Naive B cell (primary cell): ENCODE measurements at regions not wholly inside any gene's neighbourhood (a gene's known extent, or its start where the extent isn't known, plus 50 kb on each side); places are given as distances from the start of the nearest gene placed in this dataset.

Experiments
- ATAC-seq, 2 donors: fragments of 150-1000 bp; cut with Tn5 transposase; 2 replicates each; pipeline ENCODE4 v1.10.0; 2021; ENCODE audit warnings: low read depth in 2 of 2, mild to moderate bottlenecking in 2 of 2, moderate library complexity in 2 of 2
- DNase-seq: peaks from one replicate; pipeline ENCODE4 v3.0.0; 2022
- H3K27ac Mint-ChIP-seq, 6 donors: one replicate each; pipeline ENCODE4 v1.8.0; 2020 to 2022; ENCODE audit warnings: mild to moderate bottlenecking in 6 of 6, mixed read lengths in 6 of 6, moderate library complexity in 5 of 6, inconsistent platforms in 2 of 6
- H3K27me3 Mint-ChIP-seq, 3 donors: one replicate each; pipeline ENCODE4 v1.8.0; 2021 to 2022; ENCODE audit warnings: mixed read lengths in 3 of 3, mild to moderate bottlenecking in 1 of 3
- H3K36me3 Mint-ChIP-seq, 2 donors: one replicate each; pipeline ENCODE4 v1.8.0; 2020 to 2022; ENCODE audit warnings: mixed read lengths in 2 of 2, inconsistent platforms in 1 of 2, mild to moderate bottlenecking in 1 of 2
- H3K4me1 Mint-ChIP-seq, 3 donors: one replicate each; pipeline ENCODE4 v1.8.0; 2020 to 2022; ENCODE audit warnings: mixed read lengths in 3 of 3, inconsistent platforms in 1 of 3, mild to moderate bottlenecking in 1 of 3, moderate library complexity in 1 of 3
- H3K4me3 Mint-ChIP-seq, 8 donors: one replicate each; pipeline ENCODE4 v1.8.0; 2020 to 2022; ENCODE audit warnings: mild to moderate bottlenecking in 8 of 8, mixed read lengths in 8 of 8, moderate library complexity in 8 of 8, inconsistent platforms in 2 of 8
- H3K9me3 Mint-ChIP-seq, 7 donors: one replicate each; pipeline ENCODE4 v1.8.0; 2020 to 2022; ENCODE audit warnings: mixed read lengths in 7 of 7, mild to moderate bottlenecking in 5 of 7, inconsistent platforms in 2 of 7, moderate library complexity in 1 of 7

GRCh38 chr15:95235033-95235432, 1003.7 kb downstream of the MCTP2 start:
- Mint-ChIP-seq H3K9me3 (peaks cover 19 to 54% (median 22%) of the 10 kb centered on the region in 7 donors), H3K27ac (no peak overlapping the region), H3K4me1 (no peaks in the 10 kb centered on the region), H3K36me3 (peaks cover 0 to 4% of the 10 kb centered on the region in 2 donors), H3K4me3 (no peak overlapping the region), H3K27me3 (no peaks in the 10 kb centered on the region)
- ATAC-seq: no peak
- DNase-seq: no peak

- Mint-ChIP-seq H3K27ac (no peak overlapping the region), H3K4me1 (no peaks in the 10 kb centered on the region), H3K36me3 (no peaks in the 10 kb centered on the region), H3K27me3 (peaks cover 0 to 3% (median 0%) of the 10 kb centered on the region in 3 donors), H3K9me3 (peaks cover 0 to 5% (median 0%) of the 10 kb centered on the region in 7 donors), H3K4me3 (peak overlapping the region in 1 of 8 donors; percentile 22)
- DNase-seq (no peak), ATAC-seq (no peak)
Observed at GRCh38 chr15:95247071-95247984, 1016.0 kb downstream of the MCTP2 start.

- H3K27me3 Mint-ChIP-seq: no peaks in the 10 kb centered on the region
- no peaks in the 10 kb centered on the region for H3K36me3 Mint-ChIP-seq
- H3K27ac Mint-ChIP-seq: no peak overlapping the region
Observed at GRCh38 chr15:95249524-95249923, 1018.2 kb downstream of the MCTP2 start.

GRCh38 chr15:95252404-95252803, 1021.0 kb downstream of the MCTP2 start:
- no peak for ATAC-seq
- H3K9me3 Mint-ChIP-seq: peaks cover 0 to 5% (median 0%) of the 10 kb centered on the region in 7 donors
- DNase-seq: no peak
- H3K27ac Mint-ChIP-seq: no peak overlapping the region
- H3K27me3 Mint-ChIP-seq: no peaks in the 10 kb centered on the region
- no peak overlapping the region for H3K4me3 Mint-ChIP-seq
- no peaks in the 10 kb centered on the region for H3K4me1 Mint-ChIP-seq
- no peaks in the 10 kb centered on the region for H3K36me3 Mint-ChIP-seq

More at GRCh38 chr15:95249524-95249923, 1018.2 kb downstream of the MCTP2 start:
- Mint-ChIP-seq H3K9me3 (peaks cover 0 to 5% (median 0%) of the 10 kb centered on the region in 7 donors), H3K4me3 (no peak overlapping the region), H3K4me1 (no peaks in the 10 kb centered on the region)
- no peak for ATAC-seq
- no peak for DNase-seq

GRCh38 chr15:95254263-95254662, 1022.9 kb downstream of the MCTP2 start:
- Mint-ChIP-seq H3K27me3 (peaks cover 0 to 3% (median under 1%) of the 10 kb centered on the region in 3 donors), H3K4me3 (no peak overlapping the region), H3K36me3 (no peaks in the 10 kb centered on the region), H3K27ac (no peak overlapping the region), H3K4me1 (no peaks in the 10 kb centered on the region), H3K9me3 (peaks cover 0 to 5% (median 0%) of the 10 kb centered on the region in 7 donors)
- DNase-seq: no peak
- no peak for ATAC-seq

- DNase-seq (no peak), ATAC-seq (no peak)
- no peaks in the 10 kb centered on the region for H3K4me1 Mint-ChIP-seq
- H3K9me3 Mint-ChIP-seq: no peaks in the 10 kb centered on the region
- peaks cover 0 to 9% (median 8%) of the 10 kb centered on the region in 3 donors for H3K27me3 Mint-ChIP-seq
- no peak overlapping the region for H3K27ac Mint-ChIP-seq
- H3K36me3 Mint-ChIP-seq: no peaks in the 10 kb centered on the region
- no peak overlapping the region for H3K4me3 Mint-ChIP-seq
Observed at GRCh38 chr15:95259513-95259912, 1028.2 kb downstream of the MCTP2 start.

GRCh38 chr15:95259965-95260364, 1028.6 kb downstream of the MCTP2 start:
- Mint-ChIP-seq H3K9me3 (no peaks in the 10 kb centered on the region), H3K27me3 (peaks cover 0 to 9% (median 8%) of the 10 kb centered on the region in 3 donors), H3K36me3 (no peaks in the 10 kb centered on the region), H3K4me1 (no peaks in the 10 kb centered on the region), H3K4me3 (no peak overlapping the region), H3K27ac (no peak overlapping the region)
- DNase-seq: no peak
- no peak for ATAC-seq

GRCh38 chr15:95260856-95261255, 1029.5 kb downstream of the MCTP2 start:
- Mint-ChIP-seq H3K9me3 (no peaks in the 10 kb centered on the region), H3K4me1 (no peaks in the 10 kb centered on the region), H3K27ac (no peak overlapping the region), H3K4me3 (no peak overlapping the region), H3K36me3 (no peaks in the 10 kb centered on the region), H3K27me3 (peaks cover 0 to 9% (median 8%) of the 10 kb centered on the region in 3 donors)
- ATAC-seq (no peak), DNase-seq (no peak)

GRCh38 chr15:95261546-95261945, 1030.2 kb downstream of the MCTP2 start:
- DNase-seq: no peak
- no peaks in the 10 kb centered on the region for H3K9me3 Mint-ChIP-seq
- no peaks in the 10 kb centered on the region for H3K4me1 Mint-ChIP-seq
- peaks cover 0 to 9% (median 8%) of the 10 kb centered on the region in 3 donors for H3K27me3 Mint-ChIP-seq
- H3K4me3 Mint-ChIP-seq: no peak overlapping the region
- H3K36me3 Mint-ChIP-seq: no peaks in the 10 kb centered on the region
- no peak overlapping the region for H3K27ac Mint-ChIP-seq
- ATAC-seq: no peak

- Mint-ChIP-seq H3K4me1 (no peaks in the 10 kb centered on the region), H3K4me3 (no peak overlapping the region), H3K27me3 (peaks cover 0 to 9% (median 8%) of the 10 kb centered on the region in 3 donors), H3K36me3 (no peaks in the 10 kb centered on the region), H3K27ac (no peak overlapping the region), H3K9me3 (no peaks in the 10 kb centered on the region)
- DNase-seq (no peak), ATAC-seq (no peak)
Observed at GRCh38 chr15:95261968-95262367, 1030.6 kb downstream of the MCTP2 start.

GRCh38 chr15:95262866-95263564, 1031.7 kb downstream of the MCTP2 start:
- DNase-seq (no peak), ATAC-seq (no peak)
- no peak overlapping the region for H3K4me3 Mint-ChIP-seq
- no peak overlapping the region for H3K27ac Mint-ChIP-seq
- peaks cover 0 to 4% (median 0%) of the 10 kb centered on the region in 7 donors for H3K9me3 Mint-ChIP-seq
- H3K36me3 Mint-ChIP-seq: no peaks in the 10 kb centered on the region
- no peaks in the 10 kb centered on the region for H3K4me1 Mint-ChIP-seq
- H3K27me3 Mint-ChIP-seq: peaks cover 0 to 9% (median 8%) of the 10 kb centered on the region in 3 donors

- Mint-ChIP-seq H3K27ac (peak overlapping the region in 1 of 6 donors; percentile 30), H3K4me3 (no peak overlapping the region), H3K27me3 (peaks cover 0 to 9% (median 8%) of the 10 kb centered on the region in 3 donors), H3K36me3 (no peaks in the 10 kb centered on the region), H3K4me1 (no peaks in the 10 kb centered on the region), H3K9me3 (peaks cover 0 to 5% (median 0%) of the 10 kb centered on the region in 7 donors)
- DNase-seq (no peak), ATAC-seq (no peak)
Observed at GRCh38 chr15:95263751-95264150, 1032.4 kb downstream of the MCTP2 start.

GRCh38 chr15:95265419-95265997, 1034.1 kb downstream of the MCTP2 start:
- no peak for DNase-seq
- no peak for ATAC-seq
- peaks cover 0 to 5% (median 0%) of the 10 kb centered on the region in 7 donors for H3K9me3 Mint-ChIP-seq
- no peaks in the 10 kb centered on the region for H3K36me3 Mint-ChIP-seq
- H3K4me3 Mint-ChIP-seq: no peak overlapping the region
- H3K27ac Mint-ChIP-seq: no peak overlapping the region
- no peaks in the 10 kb centered on the region for H3K4me1 Mint-ChIP-seq
- no peaks in the 10 kb centered on the region for H3K27me3 Mint-ChIP-seq
